ENCODE measurements at regions not wholly inside any gene's neighbourhood (a gene's known extent, or its start where the extent isn't known, plus 50 kb on each side); places are given as distances from the start of the nearest gene placed in this dataset.
"Not testable (repeated sequence)": the region's sequence is repeated elsewhere in the genome, so short reads cannot be mapped to it uniquely, and the experiment has no call there.

DNA sequence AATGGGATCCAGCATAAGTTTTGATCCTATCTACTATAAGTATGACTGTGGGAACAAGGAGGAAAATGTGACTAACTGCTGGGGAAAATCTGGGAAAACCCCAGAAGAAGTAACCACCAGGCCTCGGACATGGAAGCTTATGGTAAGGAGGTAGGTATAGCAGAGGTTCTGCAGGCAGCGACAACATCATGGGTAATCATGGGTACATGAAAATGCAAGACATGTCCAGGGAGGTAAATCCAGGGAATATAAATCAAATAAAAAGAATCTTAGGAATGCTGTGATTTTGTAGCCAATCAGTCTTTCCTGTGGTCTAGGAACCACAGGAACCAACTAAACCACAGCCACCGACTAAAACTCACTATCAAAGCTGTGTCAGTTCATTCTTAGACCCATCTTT lies 168.3 kb upstream of the NPY start:
- Mint-ChIP-seq H3K9me3 (no peaks in the 10 kb centered on the region), H3K36me3 (ENCODE audit: low read depth) (no peaks in the 10 kb centered on the region), H3K4me3 (no peak overlapping the region), H3K4me1 (no peaks in the 10 kb centered on the region), H3K27me3 (ENCODE audit: low read depth) (peaks cover 4% of the 10 kb centered on the region), H3K27ac (no peak overlapping the region)
- TF ChIP-seq, protein P1, sequence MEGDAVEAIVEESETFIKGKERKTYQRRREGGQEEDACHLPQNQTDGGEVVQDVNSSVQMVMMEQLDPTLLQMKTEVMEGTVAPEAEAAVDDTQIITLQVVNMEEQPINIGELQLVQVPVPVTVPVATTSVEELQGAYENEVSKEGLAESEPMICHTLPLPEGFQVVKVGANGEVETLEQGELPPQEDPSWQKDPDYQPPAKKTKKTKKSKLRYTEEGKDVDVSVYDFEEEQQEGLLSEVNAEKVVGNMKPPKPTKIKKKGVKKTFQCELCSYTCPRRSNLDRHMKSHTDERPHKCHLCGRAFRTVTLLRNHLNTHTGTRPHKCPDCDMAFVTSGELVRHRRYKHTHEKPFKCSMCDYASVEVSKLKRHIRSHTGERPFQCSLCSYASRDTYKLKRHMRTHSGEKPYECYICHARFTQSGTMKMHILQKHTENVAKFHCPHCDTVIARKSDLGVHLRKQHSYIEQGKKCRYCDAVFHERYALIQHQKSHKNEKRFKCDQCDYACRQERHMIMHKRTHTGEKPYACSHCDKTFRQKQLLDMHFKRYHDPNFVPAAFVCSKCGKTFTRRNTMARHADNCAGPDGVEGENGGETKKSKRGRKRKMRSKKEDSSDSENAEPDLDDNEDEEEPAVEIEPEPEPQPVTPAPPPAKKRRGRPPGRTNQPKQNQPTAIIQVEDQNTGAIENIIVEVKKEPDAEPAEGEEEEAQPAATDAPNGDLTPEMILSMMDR (IDR thresholded peaks at IDR 0.05; ENCODE audit: unreplicated experiment in 3 of 3), result no peak

DNA sequence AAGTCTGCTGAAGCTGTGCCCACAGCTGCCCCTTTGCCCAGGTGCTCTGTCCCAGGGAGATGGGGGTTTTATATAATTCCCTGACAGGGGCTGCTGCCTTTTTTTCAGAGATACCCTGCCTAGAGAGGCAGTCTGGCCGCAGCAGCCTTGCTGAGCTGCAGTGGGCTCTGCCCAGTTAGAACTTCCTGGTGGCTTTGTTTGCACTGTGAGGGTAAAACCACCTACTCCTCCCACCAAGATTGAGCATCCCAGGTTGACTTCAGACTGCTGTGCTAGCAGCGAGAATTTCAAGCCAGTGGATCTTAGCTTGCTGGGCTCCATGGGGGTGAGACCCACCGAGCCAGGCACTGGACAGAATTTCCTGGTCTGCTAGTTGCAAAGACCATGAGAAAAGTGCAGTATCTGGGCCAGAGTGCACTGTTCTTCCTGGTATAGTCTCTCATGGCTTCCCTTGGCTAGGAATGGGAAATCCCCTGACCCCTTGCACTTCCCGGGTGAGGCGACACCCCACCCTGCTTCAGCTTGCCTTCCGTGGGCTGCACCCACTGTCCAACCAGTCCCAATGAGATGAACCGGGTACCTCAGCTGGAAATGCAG lies 166.0 kb upstream of the NPY start:
- not testable (repeated sequence) for H3K27me3 Mint-ChIP-seq (ENCODE audit: low read depth); H3K36me3 Mint-ChIP-seq (ENCODE audit: low read depth); H3K4me3 Mint-ChIP-seq; H3K27ac Mint-ChIP-seq; H3K9me3 Mint-ChIP-seq; H3K4me1 Mint-ChIP-seq

DNA sequence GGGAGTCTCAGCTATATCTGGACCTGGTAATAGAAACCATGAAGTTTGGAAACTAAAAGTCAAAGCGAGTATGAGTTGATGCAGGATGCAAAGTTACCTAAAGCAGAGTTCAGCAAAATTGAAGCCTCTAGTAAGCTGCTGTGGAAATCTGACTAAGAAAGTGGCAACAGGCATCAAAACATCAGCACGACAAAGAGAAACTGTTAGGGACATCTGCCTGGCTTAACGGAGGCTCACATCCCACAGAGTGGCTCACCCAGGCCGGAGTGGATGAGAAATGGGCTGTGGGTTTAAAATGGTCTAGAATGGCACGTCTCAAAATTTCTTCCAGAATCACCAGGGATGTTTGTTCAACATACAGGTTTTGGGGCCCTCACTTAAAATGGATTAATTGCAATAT lies 164.1 kb upstream of the NPY start:
- Mint-ChIP-seq H3K9me3 (no peaks in the 10 kb centered on the region), H3K36me3 (ENCODE audit: low read depth) (no peaks in the 10 kb centered on the region), H3K27me3 (ENCODE audit: low read depth) (peaks cover 4% of the 10 kb centered on the region), H3K27ac (no peak overlapping the region), H3K4me1 (no peaks in the 10 kb centered on the region), H3K4me3 (no peak overlapping the region)
- TF ChIP-seq, protein P1 (IDR thresholded peaks at IDR 0.05; ENCODE audit: unreplicated experiment in 3 of 3), result no peak

DNA sequence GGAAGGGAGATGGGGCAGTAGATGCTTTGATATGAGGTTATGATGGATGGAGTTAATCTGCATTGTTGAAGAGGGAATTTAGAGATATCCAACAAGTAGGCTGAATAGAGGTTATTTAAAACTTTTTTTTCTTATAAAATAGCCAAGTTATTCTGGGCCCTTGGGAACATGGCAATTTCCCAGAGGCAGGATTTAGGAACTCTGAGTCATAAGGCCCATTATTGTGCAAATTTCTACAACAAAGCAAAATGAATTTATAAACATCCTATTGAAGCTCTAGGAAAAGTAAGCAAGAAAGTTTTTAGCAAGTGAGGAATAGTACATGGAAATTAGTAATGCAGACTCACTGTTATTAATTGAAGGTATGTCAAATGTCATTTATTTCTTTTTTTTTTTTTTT lies 160.9 kb upstream of the NPY start:
- Mint-ChIP-seq H3K27ac (no peak overlapping the region), H3K4me3 (no peak overlapping the region), H3K9me3 (no peaks in the 10 kb centered on the region), H3K4me1 (no peaks in the 10 kb centered on the region), H3K27me3 (ENCODE audit: low read depth) (peaks cover 7% of the 10 kb centered on the region), H3K36me3 (ENCODE audit: low read depth) (no peaks in the 10 kb centered on the region)
- TF ChIP-seq, protein P1 (IDR thresholded peaks at IDR 0.05; ENCODE audit: unreplicated experiment in 3 of 3), result no peak

DNA sequence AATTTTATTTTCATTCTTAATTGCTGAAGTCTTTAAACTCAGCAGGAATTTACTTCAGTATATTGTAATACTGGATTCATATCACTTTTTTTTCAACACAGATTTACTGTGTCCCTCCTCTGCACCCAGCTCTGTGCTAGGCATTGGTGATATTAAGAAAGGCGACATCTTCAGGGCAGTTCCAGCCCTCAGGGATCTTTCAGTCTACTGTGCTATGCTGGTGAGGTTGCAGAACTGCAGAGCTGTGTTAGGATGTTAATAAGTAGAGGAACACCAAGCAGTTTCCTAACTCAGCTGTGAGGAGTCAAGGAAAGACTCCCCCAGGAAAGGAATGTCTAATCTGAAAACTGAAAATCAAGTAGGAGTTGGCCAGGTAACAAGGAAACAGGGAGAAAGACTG lies 158.2 kb upstream of the NPY start:
- H3K4me3 Mint-ChIP-seq, result no peak overlapping the region
- H3K27ac Mint-ChIP-seq, result no peak overlapping the region
- no peaks in the 10 kb centered on the region for H3K36me3 Mint-ChIP-seq (ENCODE audit: low read depth)

DNA sequence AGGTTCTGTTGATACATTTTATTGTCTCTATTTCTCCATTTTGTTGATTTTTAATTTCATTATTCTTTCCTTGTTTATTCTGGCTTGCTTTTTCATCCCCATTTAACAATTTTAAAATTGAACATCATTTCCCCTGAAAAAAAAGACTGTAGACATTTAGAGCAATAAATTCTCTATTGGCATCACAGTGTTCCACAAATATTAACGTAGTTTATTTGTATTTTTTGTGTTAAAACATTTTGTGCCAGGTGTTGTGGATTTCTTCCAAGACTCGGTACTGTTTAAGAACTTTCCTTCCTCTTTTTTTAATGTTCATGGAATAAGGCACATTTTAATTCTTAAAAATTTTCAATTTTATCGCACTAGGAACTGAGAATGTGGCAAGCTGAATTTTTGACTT lies 156.1 kb upstream of the NPY start:
- peaks cover 3% of the 10 kb centered on the region for H3K27me3 Mint-ChIP-seq (ENCODE audit: low read depth)
- no peaks in the 10 kb centered on the region for H3K36me3 Mint-ChIP-seq (ENCODE audit: low read depth)
- H3K9me3 Mint-ChIP-seq, result no peaks in the 10 kb centered on the region
- TF ChIP-seq, protein P1 (IDR thresholded peaks at IDR 0.05; ENCODE audit: unreplicated experiment in 3 of 3), result no peak
- no peak overlapping the region for H3K4me3 Mint-ChIP-seq
- no peak overlapping the region for H3K27ac Mint-ChIP-seq
- H3K4me1 Mint-ChIP-seq, result no peaks in the 10 kb centered on the region

More for the DNA sequence above, 158.2 kb upstream of the NPY start:
- Mint-ChIP-seq H3K9me3 (no peaks in the 10 kb centered on the region), H3K4me1 (no peaks in the 10 kb centered on the region), H3K27me3 (ENCODE audit: low read depth) (peaks cover 3% of the 10 kb centered on the region)
- TF ChIP-seq, protein P1 (IDR thresholded peaks at IDR 0.05; ENCODE audit: unreplicated experiment in 3 of 3), result no peak
